EL (cell line): ENCODE measurements at regions not wholly inside any gene's neighbourhood (a gene's known extent, or its start where the extent isn't known, plus 50 kb on each side); places are given as distances from the start of the nearest gene placed in this dataset.
"Not testable (repeated sequence)": the region's sequence is repeated elsewhere in the genome, so short reads cannot be mapped to it uniquely, and the experiment has no call there.

Source experiments
- DNase-seq: peaks from one replicate; pipeline ENCODE4 v3.0.0-alpha.2; 2016

DNA sequence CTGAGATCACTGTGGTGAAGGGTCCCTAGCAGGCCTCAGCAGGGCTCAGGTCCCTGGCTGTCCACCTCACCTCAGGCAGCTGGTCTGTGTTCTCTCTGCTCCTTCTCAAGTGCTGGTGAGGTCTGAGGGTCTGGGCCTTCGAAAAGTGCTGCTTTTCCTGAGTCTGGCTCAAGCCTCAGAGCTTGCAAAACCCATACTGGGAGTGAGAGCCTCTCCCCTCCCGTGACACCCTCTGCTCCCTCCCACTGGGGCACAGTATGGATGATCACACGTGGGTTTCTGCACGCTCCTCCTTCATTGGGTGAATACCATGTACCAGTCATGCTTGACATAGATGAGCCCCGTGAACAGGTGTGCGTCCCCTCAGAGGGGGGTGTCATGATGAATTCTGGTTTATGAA lies 73.3 kb upstream of the WASF3 start:
- no peak for DNase-seq

DNA sequence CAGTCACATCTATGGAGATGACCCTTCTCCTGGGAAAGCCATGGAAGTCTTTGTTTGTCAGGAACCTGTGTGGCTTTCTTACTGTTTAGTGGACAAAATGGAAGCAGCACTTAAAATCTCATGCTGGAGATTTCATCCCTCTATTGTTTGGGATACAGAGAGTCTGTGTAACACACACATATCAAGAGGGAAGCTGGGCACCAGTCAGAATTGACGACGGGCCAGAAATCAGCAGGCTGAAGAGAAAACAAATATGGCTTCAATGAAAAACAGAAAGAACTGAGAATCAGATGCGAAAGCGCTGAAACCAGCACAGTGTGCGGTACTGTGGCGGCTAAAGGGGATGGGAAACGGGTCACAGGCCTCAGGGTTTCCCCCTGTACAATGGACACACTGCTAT lies 72.2 kb upstream of the WASF3 start:
- DNase-seq: no peak

DNA sequence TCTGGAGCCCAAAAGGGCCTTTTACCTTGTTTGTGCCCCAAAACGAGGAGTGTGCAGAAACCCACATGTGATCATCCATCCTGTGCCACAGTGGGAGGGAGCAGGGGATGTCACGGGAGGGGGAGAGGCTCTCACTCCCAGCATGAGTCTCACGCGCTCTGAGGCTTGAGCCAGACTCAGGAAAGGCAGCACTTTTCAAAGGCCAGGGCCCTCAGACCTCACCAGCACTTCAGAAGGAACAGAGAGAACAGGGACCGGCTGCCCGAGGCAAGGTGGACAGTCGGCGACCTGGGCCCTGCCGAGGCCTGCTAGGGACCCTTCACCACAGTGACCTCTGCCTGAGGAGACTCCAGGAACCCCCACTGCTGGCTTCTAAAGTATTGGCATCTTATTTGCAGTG lies 71.7 kb upstream of the WASF3 start:
- no peak for DNase-seq

DNA sequence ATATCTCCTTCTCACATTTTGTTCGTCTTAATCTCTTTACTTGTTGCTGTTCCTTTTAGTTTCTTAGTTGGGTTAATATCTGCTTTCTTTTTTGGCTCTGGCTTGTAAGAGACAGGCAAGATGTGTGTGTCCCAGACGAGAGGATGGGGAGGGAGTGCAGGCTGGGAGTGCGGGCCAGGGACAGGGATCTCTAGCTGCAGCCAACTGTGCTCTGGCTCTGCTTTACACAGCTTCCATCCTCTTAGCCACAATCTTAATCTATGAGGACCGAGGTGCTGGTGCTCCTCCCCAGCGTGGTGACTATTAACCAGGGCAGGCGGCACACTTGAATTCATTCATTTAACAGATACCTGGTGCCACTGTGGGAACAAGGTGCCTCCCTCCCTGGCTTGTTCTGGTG lies 70.9 kb upstream of the WASF3 start:
- DNase-seq: no peak

DNA sequence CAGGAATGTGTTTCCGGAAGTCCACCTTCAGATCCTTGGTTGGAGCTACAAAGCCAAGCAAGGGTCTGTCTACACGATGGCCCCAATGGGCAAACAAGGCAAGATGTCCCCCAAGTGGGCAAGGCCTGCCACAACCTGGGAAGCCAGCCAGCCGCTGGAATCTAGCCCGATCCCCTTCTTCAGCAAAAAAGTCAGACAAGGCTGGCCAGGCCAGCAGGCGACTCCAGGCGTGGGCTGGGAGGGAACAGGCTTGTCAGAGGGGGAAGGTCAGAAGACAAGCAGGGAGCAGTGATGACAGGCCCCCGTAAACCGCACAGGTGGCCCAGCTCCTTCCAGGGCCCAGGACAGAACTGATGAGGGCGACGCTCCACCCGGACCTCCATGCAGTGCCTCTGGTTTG lies 69.7 kb upstream of the WASF3 start:
- no peak for DNase-seq

DNA sequence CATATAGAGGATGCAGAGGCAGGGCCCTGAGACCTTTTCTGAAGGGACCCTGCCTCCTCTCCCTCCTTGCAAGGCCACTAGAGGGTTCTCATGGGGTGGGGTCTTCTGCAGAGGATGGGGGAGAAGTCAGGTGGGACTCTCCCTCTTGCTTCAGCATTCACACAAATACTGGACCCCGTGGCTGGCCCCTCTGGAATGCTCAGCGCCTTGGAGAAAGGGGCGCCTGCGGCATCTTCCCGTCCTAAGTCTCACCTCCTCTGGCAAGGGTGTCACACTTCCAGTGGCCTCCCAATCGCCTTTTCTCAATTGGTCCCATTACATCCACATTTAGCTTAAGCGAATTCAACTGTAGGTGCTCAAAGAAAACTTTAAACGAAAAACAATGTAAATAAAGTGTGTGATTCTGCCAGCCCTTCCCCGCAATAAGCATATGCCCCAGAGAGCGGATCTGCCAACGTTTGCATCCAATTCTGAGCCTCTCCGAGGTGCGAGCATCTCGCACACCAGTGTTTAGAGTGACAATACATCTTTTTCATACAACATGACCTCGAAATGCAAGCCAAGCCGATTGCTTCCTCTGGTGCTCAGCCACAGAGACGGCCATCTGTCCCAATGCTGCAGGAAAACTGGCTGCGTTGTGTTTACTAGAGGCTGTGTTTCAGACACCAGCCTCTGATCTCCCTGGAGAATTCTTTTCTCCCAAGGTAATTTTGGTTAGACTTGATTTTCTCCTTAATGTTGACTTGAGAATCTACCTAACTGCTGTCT lies 69.1 kb upstream of the WASF3 start:
- DNase-seq: no peak

DNA sequence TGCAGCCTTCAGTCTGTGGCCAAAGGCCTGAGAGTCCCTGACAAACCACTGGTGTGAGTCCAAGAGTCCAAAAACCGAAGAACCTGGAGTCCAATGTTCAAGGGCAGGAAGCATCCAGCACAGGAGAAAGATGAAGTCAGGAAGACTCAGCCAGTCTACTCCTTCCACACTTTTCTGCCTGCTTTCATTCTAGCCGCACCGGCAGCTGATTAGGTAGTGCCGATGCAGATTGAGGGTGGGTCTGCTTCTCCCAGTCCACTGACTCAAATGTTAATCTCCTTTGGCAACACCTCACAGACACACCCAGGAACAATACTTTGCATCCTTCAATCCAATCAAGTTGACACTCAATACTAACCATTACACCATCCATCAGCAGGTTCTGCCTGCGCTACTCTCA lies 65.2 kb upstream of the WASF3 start:
- not testable (repeated sequence) for DNase-seq

DNA sequence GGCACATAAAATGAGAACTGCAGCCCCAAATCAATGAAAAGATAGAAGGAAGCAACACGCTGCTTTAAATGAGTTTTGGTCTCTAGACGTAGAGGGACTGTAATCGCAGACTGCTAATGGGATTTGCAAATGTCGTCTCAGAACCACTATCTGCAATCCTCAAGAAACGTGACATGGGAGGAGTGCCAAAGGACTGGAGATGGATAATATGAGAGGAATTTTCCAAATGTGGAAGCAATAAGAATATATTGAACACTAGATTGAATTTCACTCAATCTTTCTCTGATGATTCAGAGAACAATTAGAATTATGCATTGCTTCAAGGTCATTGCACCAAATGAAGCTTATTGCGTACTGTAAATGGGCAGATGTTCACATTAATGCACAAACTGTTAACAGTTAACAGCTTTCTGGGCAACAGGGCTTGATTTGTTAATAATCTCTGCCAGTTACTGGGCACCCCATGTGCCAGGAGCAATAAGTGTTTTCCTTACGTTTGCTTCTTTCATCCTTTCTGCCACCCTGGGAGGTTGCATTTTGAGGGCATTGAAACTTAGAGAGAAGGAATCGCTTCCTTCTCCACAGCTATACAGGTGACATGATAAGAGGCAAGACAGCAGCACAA lies 62.8 kb upstream of the WASF3 start:
- DNase-seq: no peak

DNA sequence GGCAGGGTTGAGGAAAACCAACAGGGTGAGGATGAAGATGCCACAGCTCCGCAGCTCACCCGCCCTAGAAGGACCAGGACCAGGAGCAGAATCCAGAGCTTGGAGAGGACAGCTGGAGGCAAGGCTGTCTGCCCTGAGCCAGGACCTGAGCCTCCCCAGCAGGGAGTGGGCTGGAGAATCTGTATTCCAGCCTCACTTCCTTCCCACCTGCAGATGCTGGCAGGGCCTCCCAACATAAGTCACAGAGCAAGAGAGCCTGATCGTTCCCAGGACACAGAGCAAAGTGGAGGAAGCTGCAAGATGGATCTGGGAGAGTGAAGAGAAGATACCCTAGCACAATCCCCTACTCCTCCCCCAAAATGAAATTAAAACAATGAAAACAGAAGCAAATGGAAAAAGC lies 61.7 kb upstream of the WASF3 start:
- DNase-seq: no peak

DNA sequence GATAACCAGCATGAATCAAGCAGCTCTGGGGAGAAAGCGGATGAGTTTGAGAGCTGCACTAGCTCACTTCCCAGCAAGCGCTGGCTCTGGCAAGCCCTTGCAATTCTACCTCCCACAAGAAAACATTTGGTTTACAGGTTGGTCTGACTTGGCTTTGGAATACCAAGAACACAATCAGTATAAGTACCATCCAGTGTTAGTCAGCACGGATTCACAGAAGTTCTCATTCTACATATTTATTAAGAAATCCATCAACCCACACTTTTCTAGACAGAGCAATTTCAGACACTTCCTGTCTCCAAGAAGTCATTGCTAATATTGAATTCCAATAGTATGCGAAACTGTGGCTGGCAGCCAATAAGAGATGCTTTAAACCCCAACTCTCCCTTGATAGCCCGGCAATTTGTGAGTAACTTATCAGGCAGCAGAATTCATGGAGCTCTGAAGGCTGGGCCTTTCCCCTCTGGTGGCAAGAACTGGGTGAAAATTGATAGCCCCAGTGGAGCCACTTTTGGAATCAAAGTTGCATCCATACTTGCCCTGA lies 59.4 kb upstream of the WASF3 start:
- DNase-seq: peak; percentile 97

DNA sequence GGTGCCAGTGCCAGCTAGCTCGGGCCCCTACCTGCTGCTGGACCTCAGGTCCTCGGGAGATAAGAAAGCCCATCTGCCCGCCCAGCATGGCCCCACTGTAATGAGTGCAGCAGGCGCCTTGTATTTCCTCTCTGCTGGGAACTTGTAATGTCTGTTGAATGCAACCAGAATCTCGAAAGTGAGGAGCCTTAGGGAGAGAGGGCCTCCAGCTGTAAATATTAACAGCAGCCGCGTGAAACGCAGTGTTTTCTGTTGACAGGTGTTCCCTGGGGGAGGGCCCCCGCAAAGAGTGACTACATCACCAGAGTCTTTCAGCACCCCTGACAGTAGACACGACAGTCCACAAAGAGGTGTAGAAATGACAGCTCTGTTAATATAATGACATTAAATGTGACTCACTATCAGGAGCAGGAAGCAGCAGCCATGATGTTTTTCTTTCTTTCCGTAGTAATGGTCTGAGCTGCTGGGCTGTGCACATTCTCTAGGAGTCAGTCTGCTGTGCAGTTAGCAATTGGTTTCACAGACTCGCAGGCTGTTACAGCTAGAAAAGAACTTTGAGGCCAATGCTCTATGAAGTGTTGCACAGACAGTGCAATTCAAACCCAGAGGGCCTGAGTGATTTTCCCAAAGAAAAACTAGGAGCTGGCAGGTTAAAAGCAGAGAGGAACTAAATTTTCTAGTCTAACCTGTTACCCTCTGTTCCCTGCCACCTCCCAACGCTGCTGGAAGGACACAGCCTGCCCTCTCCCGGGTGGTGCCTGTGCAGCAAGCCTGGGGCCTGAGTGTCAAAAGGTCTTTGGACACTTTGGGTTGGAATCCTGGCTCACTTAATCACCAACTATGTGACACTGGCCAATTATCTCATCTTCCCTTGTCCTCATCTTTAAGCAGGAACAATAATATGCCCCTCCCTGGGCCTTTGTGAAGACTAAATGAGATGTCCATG lies 58.6 kb upstream of the WASF3 start:
- DNase-seq: peak; percentile 37

DNA sequence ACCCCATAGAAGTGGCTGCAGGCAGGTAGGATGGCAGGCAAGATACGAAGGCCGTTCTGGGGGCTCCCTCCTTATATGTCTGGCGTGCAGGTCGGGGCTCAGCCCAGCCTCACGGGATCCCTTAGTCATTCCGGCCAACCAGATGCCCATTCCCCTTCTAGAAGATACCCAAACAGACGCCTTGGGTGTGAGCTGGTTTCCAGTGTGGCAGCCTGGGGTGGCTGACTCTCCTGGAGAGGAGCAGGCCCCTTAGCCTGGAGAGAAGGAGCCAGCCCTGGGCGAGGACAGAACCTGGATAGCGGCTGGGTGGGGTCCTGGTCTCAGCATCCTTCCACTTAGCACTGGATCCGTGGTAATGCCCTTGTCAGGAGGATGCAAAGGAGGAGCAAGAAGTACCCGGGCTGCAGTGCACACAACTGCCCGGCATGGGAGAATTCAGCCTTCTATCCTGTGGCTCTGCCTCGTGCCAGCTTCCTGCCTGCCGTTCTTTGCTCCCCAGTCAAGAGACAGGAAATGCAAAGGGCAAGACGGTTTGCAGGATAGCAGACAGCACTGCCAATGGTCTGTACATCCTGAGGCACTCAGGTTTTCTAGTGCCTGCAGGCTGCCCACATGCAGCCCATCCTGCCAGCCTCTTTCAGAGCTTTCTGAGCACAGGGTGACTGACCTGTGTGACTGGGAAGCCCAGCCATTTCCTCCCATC lies 56.7 kb upstream of the WASF3 start:
- peak; percentile 34 for DNase-seq

DNA sequence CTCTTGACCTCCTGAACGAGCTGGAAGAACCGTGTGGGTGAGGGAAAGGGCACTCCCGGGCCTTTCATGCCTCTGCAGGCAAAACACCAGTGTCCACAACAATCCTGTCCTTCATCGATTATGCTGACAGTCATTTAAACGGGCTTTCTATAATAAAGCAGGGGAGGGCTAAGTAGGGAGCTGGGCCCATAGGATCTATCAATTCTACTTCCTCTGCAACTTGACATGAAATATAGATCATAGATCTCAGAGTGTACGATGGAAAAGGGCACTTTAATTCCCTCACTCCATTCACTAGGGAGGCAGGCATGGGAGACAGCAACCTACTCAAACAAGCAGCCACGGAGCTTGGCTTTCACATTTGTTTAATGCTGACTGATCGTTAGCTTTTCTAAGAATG lies 55.8 kb upstream of the WASF3 start:
- no peak for DNase-seq

DNA sequence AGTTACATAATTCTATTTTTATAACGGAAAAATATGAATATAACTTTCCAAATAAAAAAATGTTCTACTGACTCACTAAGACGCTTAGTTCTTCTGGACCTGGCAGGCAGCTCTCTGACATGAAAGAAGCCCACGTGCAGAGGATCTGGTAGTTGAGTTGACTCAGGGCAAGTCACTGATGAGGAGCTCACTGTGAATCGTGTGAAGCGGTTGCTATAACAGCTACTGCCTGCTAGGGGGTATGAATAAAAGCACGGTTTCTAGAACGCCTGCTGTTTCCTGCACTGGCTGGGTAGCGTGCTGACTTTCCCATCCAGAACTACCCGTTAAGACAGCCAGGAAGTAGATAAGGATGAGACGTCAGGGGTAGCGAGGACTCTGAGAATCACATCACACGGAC lies 54.7 kb upstream of the WASF3 start:
- peak; percentile 76 for DNase-seq

DNA sequence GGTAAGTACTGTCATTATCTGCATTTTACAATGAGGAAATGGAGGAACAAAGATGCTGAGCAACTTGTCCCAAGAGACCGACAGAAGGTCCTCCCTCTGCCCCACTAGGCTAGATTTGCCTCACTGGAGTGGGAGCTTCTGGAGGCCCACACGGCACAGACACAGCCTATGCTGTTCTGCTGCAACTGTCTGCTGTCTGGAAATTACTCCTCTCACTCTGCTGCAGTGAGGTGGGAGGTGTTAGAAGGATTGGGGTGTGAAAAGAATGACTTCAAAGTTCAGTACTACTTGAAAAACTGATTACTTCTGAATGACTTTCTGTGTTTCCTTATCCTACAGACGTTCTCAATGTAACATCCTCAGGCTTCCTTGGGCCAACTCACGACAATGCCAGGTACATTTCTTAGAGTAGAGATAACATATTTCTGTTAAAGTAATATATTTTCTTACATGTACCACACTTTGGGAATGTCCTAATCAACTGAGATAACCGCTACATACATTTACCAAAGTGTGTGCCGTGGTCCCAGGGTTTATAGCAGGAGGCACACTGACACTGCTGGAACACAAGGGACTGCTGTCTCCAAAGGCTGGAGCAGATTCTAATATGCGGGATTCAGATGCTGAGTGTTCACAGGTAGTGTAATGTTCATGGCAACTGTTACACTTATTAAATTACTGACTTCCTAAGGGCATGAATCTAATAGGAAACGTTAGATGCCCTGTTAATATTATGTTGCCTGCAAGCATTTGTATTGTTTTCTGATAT lies 53.5 kb upstream of the WASF3 start:
- no peak for DNase-seq
